GM18909 (cell line): ENCODE measurements at regions not wholly inside any gene's neighbourhood (a gene's known extent, or its start where the extent isn't known, plus 50 kb on each side); places are given as distances from the start of the nearest gene placed in this dataset.

ENCODE experiments used
- ATAC-seq: cut with Tn5 transposase; IDR thresholded peaks from one replicate; pipeline ENCODE4 v1.9.1; 2021; ENCODE audit warnings: mild to moderate bottlenecking; ENCODE audit not compliant: unreplicated experiment, poor library complexity

GRCh38 chr2:217430916-217431576 is 571.2 kb upstream of the TNP1 start:
- ATAC-seq: no peak

GRCh38 chr2:217429981-217430500 is 570.2 kb upstream of the TNP1 start:
- no peak for ATAC-seq

GRCh38 chr2:217421834-217422233 is 562.0 kb upstream of the TNP1 start:
- ATAC-seq: no peak

GRCh38 chr2:217420854-217421253 is 561.0 kb upstream of the TNP1 start:
- no peak for ATAC-seq

- no peak for ATAC-seq
Measured at GRCh38 chr2:217419055-217419671, 559.3 kb upstream of the TNP1 start.

GRCh38 chr2:217418544-217418943 is 558.7 kb upstream of the TNP1 start:
- no peak for ATAC-seq

- ATAC-seq: no peak
Measured at GRCh38 chr2:217418090-217418489, 558.2 kb upstream of the TNP1 start.

- no peak for ATAC-seq
Measured at GRCh38 chr2:217417536-217417935, 557.7 kb upstream of the TNP1 start.

GRCh38 chr2:217415316-217415715 is 555.5 kb upstream of the TNP1 start:
- ATAC-seq: peak; percentile 82

GRCh38 chr2:217414429-217414828 is 554.6 kb upstream of the TNP1 start:
- ATAC-seq: no peak

GRCh38 chr2:217413193-217413592 is 553.3 kb upstream of the TNP1 start:
- ATAC-seq: no peak

GRCh38 chr2:217412721-217413120 is 552.9 kb upstream of the TNP1 start:
- ATAC-seq: no peak

GRCh38 chr2:217412277-217412676 is 552.4 kb upstream of the TNP1 start:
- no peak for ATAC-seq

GRCh38 chr2:217410681-217410960 is 550.8 kb upstream of the TNP1 start:
- ATAC-seq: no peak

- ATAC-seq: no peak
Measured at GRCh38 chr2:217409949-217410680, 550.3 kb upstream of the TNP1 start.

GRCh38 chr2:217407362-217407761 is 547.5 kb upstream of the TNP1 start:
- no peak for ATAC-seq

GRCh38 chr2:217404236-217404760 is 544.4 kb upstream of the TNP1 start:
- ATAC-seq: no peak

- ATAC-seq: no peak
Measured at GRCh38 chr2:217402761-217403383, 543.0 kb upstream of the TNP1 start.

- no peak for ATAC-seq
Measured at GRCh38 chr2:217402144-217402543, 542.3 kb upstream of the TNP1 start.

GRCh38 chr2:217399291-217399690 is 539.4 kb upstream of the TNP1 start:
- ATAC-seq: no peak

- no peak for ATAC-seq
Measured at GRCh38 chr2:217398860-217399259, 539.0 kb upstream of the TNP1 start.
